NT2/D1 (cell line): ENCODE measurements at regions not wholly inside any gene's neighbourhood (a gene's known extent, or its start where the extent isn't known, plus 50 kb on each side); places are given as distances from the start of the nearest gene placed in this dataset.
"Not testable (repeated sequence)": the region's sequence is repeated elsewhere in the genome, so short reads cannot be mapped to it uniquely, and the experiment has no call there.

Experiments used
- DNase-seq: peaks from one replicate; pipeline ENCODE4 v3.0.0-alpha.2; 2011; ENCODE audit warnings: low read depth, low spot score
- H3K27me3 ChIP-seq: 2 replicates; pipeline ENCODE4 v1.6.0; 2011; ENCODE audit warnings: mild to moderate bottlenecking; ENCODE audit not compliant: insufficient read length, insufficient read depth
- H3K36me3 ChIP-seq: 2 replicates; pipeline ENCODE4 v1.6.1; 2011; ENCODE audit warnings: mild to moderate bottlenecking, low read length, mixed read lengths; ENCODE audit not compliant: insufficient read depth, insufficient read length
- H3K4me1 ChIP-seq: 2 replicates; pipeline ENCODE4 v1.5.1; 2011; ENCODE audit not compliant: insufficient read depth, insufficient read length
- H3K4me3 ChIP-seq: 2 replicates; pipeline ENCODE4 v1.5.1; 2011; ENCODE audit warnings: low read depth; ENCODE audit not compliant: insufficient read length
- H3K9ac ChIP-seq: 2 replicates; pipeline ENCODE4 v1.6.0; 2011; ENCODE audit warnings: low read depth; ENCODE audit not compliant: insufficient read length
- H3K9me3 ChIP-seq: 2 replicates; pipeline ENCODE4 v1.5.1; 2011; ENCODE audit warnings: mild to moderate bottlenecking, low read length; ENCODE audit not compliant: insufficient read depth
- SUZ12 ChIP-seq: IDR thresholded peaks from 2 replicates; pipeline ENCODE4 v1.6.1; 2011; ENCODE audit not compliant: insufficient read length, insufficient read depth; ENCODE audit errors: extremely low read depth
- YY1 ChIP-seq: IDR thresholded peaks from 2 replicates; pipeline ENCODE4 v1.6.1; 2011; ENCODE audit not compliant: insufficient read length, insufficient read depth
- ZNF274 ChIP-seq: IDR thresholded peaks from 2 replicates; pipeline ENCODE4 v1.6.1; 2011; ENCODE audit warnings: mild to moderate bottlenecking, low read depth, low read length

GRCh38 chr1:234835239-234835638 is 225.3 kb upstream of the IRF2BP2 start:
- no peak for DNase-seq
- TF ChIP-seq SUZ12 (no peak), YY1 (no peak), ZNF274 (no peak)
- no peaks in the 10 kb centered on the region for H3K4me1 ChIP-seq
- H3K9me3 ChIP-seq = peaks cover 12% of the 10 kb centered on the region; the same call in 1 of the 2 replicates
- no peak overlapping the region for H3K9ac ChIP-seq
- no peaks in the 10 kb centered on the region for H3K27me3 ChIP-seq
- H3K36me3 ChIP-seq = no peaks in the 10 kb centered on the region
- H3K4me3 ChIP-seq = no peak overlapping the region

GRCh38 chr1:234833646-234834045 is 223.7 kb upstream of the IRF2BP2 start:
- no peak overlapping the region for H3K4me3 ChIP-seq
- no peaks in the 10 kb centered on the region for H3K36me3 ChIP-seq
- H3K9ac ChIP-seq = no peak overlapping the region
- no peak for TF ChIP-seq YY1
- no peak for TF ChIP-seq ZNF274
- no peak for TF ChIP-seq SUZ12
- no peaks in the 10 kb centered on the region; the same call in 1 of the 2 replicates for H3K9me3 ChIP-seq
- no peaks in the 10 kb centered on the region for H3K27me3 ChIP-seq
- H3K4me1 ChIP-seq = no peaks in the 10 kb centered on the region
- DNase-seq = no peak

DNA sequence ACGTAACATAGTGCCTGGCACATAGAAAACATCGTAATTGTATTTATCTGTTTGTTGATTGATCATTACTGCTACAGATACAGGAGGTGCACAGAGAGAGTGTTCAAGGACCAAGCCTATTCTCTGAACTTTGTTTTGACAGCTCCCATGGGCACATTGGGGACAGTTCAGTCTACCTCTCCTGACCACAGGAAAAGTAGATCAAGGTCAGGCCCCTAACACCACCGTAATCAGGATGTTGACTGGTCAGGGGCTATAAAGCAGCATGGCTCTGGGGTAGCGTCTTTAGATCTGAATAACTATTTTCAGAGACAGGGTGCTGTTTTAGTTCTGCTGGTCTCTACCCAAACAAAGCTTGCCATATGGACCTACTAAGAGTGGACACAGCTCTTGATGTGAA is 223.1 kb upstream of the IRF2BP2 start:
- H3K36me3 ChIP-seq = no peaks in the 10 kb centered on the region
- no peaks in the 10 kb centered on the region for H3K27me3 ChIP-seq
- no peaks in the 10 kb centered on the region for H3K4me1 ChIP-seq
- DNase-seq = no peak
- no peak overlapping the region for H3K4me3 ChIP-seq
- no peaks in the 10 kb centered on the region; the same call in 1 of the 2 replicates for H3K9me3 ChIP-seq
- H3K9ac ChIP-seq = no peak overlapping the region
- TF ChIP-seq ZNF274 (no peak), YY1 (no peak), SUZ12 (no peak)

DNA sequence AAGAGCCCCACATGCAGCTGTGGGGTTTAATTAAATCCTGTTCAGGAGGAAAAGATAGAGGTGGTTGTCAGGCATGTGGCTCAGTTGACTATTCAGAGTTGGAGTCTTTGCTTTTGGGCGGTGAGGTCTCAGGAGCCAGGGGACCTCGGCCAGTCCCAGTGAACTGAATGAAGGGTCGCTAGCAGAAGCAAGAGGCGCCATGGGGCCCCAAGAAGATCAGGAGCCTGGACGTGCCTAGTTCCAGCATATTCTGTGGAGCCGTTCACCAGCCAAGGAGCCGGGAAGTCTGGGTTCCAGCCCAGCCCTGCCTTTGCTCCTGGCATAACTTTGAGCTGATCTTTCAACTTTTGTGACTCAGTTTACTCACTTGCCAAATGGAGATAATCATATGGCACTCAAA is 217.7 kb upstream of the IRF2BP2 start:
- TF ChIP-seq SUZ12 = no peak
- TF ChIP-seq ZNF274 = no peak
- no peak for TF ChIP-seq YY1
- DNase-seq = no peak
- no peak overlapping the region for H3K9ac ChIP-seq
- H3K4me1 ChIP-seq = no peaks in the 10 kb centered on the region
- H3K9me3 ChIP-seq = no peaks in the 10 kb centered on the region
- no peaks in the 10 kb centered on the region for H3K27me3 ChIP-seq
- H3K36me3 ChIP-seq = no peaks in the 10 kb centered on the region
- no peak overlapping the region for H3K4me3 ChIP-seq

GRCh38 chr1:234827181-234827580 is 217.2 kb upstream of the IRF2BP2 start:
- no peaks in the 10 kb centered on the region for H3K36me3 ChIP-seq
- no peak overlapping the region for H3K9ac ChIP-seq
- H3K4me3 ChIP-seq = no peak overlapping the region
- no peaks in the 10 kb centered on the region for H3K4me1 ChIP-seq
- TF ChIP-seq YY1 (no peak), SUZ12 (no peak), ZNF274 (no peak)
- H3K9me3 ChIP-seq = no peaks in the 10 kb centered on the region
- no peaks in the 10 kb centered on the region for H3K27me3 ChIP-seq
- no peak for DNase-seq

GRCh38 chr1:234826352-234826751 is 216.4 kb upstream of the IRF2BP2 start:
- Histone ChIP-seq H3K36me3 (no peaks in the 10 kb centered on the region), H3K27me3 (no peaks in the 10 kb centered on the region)
- TF ChIP-seq YY1 = no peak
- TF ChIP-seq SUZ12 = no peak
- TF ChIP-seq ZNF274 = no peak

DNA sequence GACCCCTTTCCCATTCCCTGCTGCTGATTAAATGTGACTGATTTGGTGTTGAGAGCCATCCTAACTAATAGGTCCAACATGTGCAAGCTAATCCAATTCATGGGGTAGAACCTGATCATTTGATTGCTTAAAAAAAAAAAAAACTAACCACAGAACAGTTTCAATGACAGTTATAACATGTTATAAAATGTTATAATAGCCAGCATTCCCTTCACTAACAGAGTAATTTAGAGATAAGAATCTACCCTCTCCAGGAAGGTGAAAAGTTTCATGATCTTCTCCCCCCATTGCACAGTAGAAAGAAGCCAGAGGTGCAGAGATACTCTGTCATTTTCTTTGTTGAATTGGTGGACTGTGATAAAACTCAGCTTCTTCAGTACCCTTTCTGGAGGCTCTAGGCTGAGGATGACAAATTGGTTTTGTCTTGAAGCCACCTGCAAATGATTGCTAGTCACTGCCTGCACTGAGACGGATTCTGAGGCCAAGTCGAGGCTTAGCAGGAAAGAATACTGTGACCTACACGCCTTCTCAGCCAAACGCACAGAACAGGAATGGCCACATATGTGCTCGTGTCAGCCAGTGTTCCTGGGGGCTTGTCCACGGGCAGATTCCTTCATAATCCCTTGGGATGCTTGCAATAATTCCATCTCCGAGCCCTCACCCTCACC is 215.7 kb upstream of the IRF2BP2 start:
- Histone ChIP-seq H3K9me3 (no peaks in the 10 kb centered on the region), H3K4me3 (no peak overlapping the region), H3K4me1 (no peaks in the 10 kb centered on the region), H3K27me3 (no peaks in the 10 kb centered on the region), H3K9ac (no peak overlapping the region), H3K36me3 (no peaks in the 10 kb centered on the region)
- TF ChIP-seq SUZ12 = no peak
- TF ChIP-seq YY1 = no peak
- no peak for TF ChIP-seq ZNF274
- DNase-seq = no peak

More at GRCh38 chr1:234826352-234826751, 216.4 kb upstream of the IRF2BP2 start:
- Histone ChIP-seq H3K9me3 (no peaks in the 10 kb centered on the region), H3K4me3 (no peak overlapping the region), H3K9ac (no peak overlapping the region), H3K4me1 (no peaks in the 10 kb centered on the region)
- DNase-seq = no peak

DNA sequence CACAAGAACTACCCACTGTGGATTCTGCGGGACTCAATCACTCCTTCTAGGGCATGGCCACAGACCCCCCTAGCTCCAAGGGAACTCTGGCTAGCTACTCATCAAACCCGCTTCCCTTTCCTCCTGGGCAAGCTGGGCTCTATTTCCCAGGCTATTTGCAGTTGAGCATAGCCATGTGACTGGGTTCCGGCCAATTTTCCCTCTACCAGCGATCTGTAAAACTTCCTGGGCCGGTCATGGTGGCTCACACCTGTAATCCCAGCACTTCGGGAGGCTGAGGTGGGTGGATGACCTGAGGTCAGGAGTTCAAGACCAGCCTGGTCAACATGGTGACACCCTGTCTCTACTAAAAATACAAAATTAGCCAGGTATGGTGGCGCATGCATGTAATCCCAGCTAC is 214.9 kb upstream of the IRF2BP2 start:
- not testable (repeated sequence) for H3K27me3 ChIP-seq

More for the DNA sequence above, 214.9 kb upstream of the IRF2BP2 start:
- H3K4me3 ChIP-seq, H3K9ac ChIP-seq, DNase-seq, H3K36me3 ChIP-seq, H3K9me3 ChIP-seq, H3K4me1 ChIP-seq: not testable (repeated sequence)
